Endothelial cell of umbilical vein (primary cell): ENCODE measurements at regions not wholly inside any gene's neighbourhood (a gene's known extent, or its start where the extent isn't known, plus 50 kb on each side); places are given as distances from the start of the nearest gene placed in this dataset.

Experiments
- EZH2 ChIP-seq: IDR thresholded peaks from 2 replicates; pipeline ENCODE4 v1.6.1; 2012; ENCODE audit warnings: borderline replicate concordance, low read depth, mild to moderate bottlenecking, moderate library complexity, low read length, inconsistent platforms; ENCODE audit not compliant: severe bottlenecking
- JUN ChIP-seq: IDR thresholded peaks from 2 replicates; pipeline ENCODE4 v1.6.1; 2011; ENCODE audit warnings: borderline replicate concordance, low read depth; ENCODE audit not compliant: insufficient read length, insufficient read depth
- POLR2A ChIP-seq: IDR thresholded peaks from 2 replicates; pipeline ENCODE4 v1.6.1; 2012; ENCODE audit warnings: low read depth, mild to moderate bottlenecking, control low read depth, low read length
- TF ChIP-seq, protein P1 (sequence below), 2 donors: IDR thresholded peaks; 1 replicate in 1 of 2; 2 replicates in 1 of 2; pipeline ENCODE4 v1.5.1; 2011; ENCODE audit warnings: low read length in 2 of 2, mild to moderate bottlenecking in 2 of 2, moderate library complexity in 2 of 2, control low read depth in 1 of 2, inconsistent platforms in 1 of 2, low read depth in 1 of 2; ENCODE audit not compliant: insufficient read depth in 1 of 2; ENCODE audit errors: extremely low read depth in 1 of 2

DNA sequence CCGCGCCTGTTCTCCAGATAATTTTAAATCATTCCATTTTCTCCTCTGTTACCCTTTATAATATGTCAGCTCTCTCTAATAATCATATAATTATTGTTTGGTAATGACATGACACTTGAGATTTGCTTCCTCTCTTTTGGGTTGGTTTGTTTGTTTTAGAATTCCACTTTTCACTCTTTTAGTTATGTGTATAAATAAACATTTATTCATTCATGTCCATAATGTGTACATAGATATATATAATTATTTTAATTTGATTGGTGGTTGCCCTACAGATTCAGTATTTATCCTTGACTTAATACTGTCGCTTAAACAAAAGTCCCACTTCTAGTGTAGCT is 93.4 kb upstream of the FMN2 start:
- TF ChIP-seq, protein P1, sequence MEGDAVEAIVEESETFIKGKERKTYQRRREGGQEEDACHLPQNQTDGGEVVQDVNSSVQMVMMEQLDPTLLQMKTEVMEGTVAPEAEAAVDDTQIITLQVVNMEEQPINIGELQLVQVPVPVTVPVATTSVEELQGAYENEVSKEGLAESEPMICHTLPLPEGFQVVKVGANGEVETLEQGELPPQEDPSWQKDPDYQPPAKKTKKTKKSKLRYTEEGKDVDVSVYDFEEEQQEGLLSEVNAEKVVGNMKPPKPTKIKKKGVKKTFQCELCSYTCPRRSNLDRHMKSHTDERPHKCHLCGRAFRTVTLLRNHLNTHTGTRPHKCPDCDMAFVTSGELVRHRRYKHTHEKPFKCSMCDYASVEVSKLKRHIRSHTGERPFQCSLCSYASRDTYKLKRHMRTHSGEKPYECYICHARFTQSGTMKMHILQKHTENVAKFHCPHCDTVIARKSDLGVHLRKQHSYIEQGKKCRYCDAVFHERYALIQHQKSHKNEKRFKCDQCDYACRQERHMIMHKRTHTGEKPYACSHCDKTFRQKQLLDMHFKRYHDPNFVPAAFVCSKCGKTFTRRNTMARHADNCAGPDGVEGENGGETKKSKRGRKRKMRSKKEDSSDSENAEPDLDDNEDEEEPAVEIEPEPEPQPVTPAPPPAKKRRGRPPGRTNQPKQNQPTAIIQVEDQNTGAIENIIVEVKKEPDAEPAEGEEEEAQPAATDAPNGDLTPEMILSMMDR (IDR thresholded peaks at IDR 0.05; ENCODE audit: extremely low read depth in 1 of 2, insufficient read depth in 1 of 2, low read depth in 1 of 2, low read length in 2 of 2) = no peak
- TF ChIP-seq EZH2 = no peak
- no peak for TF ChIP-seq JUN
- no peak for TF ChIP-seq POLR2A
